SIG-M5 (cell line): ENCODE measurements at regions not wholly inside any gene's neighbourhood (a gene's known extent, or its start where the extent isn't known, plus 50 kb on each side); places are given as distances from the start of the nearest gene placed in this dataset.
"Not testable (repeated sequence)": the region's sequence is repeated elsewhere in the genome, so short reads cannot be mapped to it uniquely, and the experiment has no call there.

Experiments
- DNase-seq: peaks from one replicate; lab custom pipeline; 2025; lab: John Stamatoyannopoulos, UW

- peak; percentile 59 for DNase-seq
Measured at GRCh38 chr14:99995700-99996356, 69.4 kb upstream of the EVL start.

GRCh38 chr14:99996951-99997571 is 68.2 kb upstream of the EVL start:
- no peak for DNase-seq

- DNase-seq: not testable (repeated sequence)
Measured at GRCh38 chr14:100000398-100000797, 64.8 kb upstream of the EVL start.

- no peak for DNase-seq
Measured at GRCh38 chr14:100004392-100004791, 60.8 kb upstream of the EVL start.

- no peak for DNase-seq
Measured at GRCh38 chr14:100007254-100007653, 58.0 kb upstream of the EVL start.

GRCh38 chr14:100009802-100010201 is 55.4 kb upstream of the EVL start:
- not testable (repeated sequence) for DNase-seq

GRCh38 chr14:100010679-100011078 is 54.5 kb upstream of the EVL start:
- no peak for DNase-seq

- DNase-seq: no peak
Measured at GRCh38 chr14:100011628-100012325, 53.4 kb upstream of the EVL start.

- DNase-seq: no peak
Measured at GRCh38 chr14:100012478-100013327, 52.5 kb upstream of the EVL start.

- DNase-seq: no peak
Measured at GRCh38 chr14:100015251-100015655, 50.0 kb upstream of the EVL start.
